ENCODE measurements at regions not wholly inside any gene's neighbourhood (a gene's known extent, or its start where the extent isn't known, plus 50 kb on each side); places are given as distances from the start of the nearest gene placed in this dataset.

GRCh38 chr4:131113704-131114103 lies 2017.8 kb downstream of the C4orf33 start:
- TF ChIP-seq GATA2 (IDR thresholded peaks at IDR 0.05; ENCODE audit: low read depth, low read length) (no peak), GATA3 (IDR thresholded peaks at IDR 0.05; ENCODE audit: low read depth, low read length) (no peak)
